ENCODE measurements at regions not wholly inside any gene's neighbourhood (a gene's known extent, or its start where the extent isn't known, plus 50 kb on each side); places are given as distances from the start of the nearest gene placed in this dataset.

DNA sequence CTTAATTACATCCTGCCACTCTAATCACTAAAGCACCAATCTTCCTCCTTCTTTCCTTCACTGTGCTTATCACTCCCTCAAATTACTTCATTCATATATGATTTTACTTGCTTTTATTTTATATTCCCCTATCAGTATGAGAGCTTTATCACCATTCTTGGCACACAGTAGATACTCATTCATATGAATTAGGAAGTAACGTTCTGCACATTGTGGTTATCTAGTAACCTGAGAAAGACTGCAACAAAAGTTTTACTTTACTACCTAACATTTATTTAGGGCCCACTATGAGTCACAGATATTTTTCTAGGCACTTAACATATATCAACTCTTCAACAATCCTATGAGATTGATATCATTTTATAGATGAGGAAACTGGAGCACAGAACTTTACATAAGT lies 1559.9 kb upstream of the TENM4 start:
- TF ChIP-seq, protein P1, sequence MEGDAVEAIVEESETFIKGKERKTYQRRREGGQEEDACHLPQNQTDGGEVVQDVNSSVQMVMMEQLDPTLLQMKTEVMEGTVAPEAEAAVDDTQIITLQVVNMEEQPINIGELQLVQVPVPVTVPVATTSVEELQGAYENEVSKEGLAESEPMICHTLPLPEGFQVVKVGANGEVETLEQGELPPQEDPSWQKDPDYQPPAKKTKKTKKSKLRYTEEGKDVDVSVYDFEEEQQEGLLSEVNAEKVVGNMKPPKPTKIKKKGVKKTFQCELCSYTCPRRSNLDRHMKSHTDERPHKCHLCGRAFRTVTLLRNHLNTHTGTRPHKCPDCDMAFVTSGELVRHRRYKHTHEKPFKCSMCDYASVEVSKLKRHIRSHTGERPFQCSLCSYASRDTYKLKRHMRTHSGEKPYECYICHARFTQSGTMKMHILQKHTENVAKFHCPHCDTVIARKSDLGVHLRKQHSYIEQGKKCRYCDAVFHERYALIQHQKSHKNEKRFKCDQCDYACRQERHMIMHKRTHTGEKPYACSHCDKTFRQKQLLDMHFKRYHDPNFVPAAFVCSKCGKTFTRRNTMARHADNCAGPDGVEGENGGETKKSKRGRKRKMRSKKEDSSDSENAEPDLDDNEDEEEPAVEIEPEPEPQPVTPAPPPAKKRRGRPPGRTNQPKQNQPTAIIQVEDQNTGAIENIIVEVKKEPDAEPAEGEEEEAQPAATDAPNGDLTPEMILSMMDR (IDR thresholded peaks at IDR 0.05): no peak
- no peak for TF ChIP-seq EZH2 (IDR thresholded peaks at IDR 0.05)

All from neural progenitor cell (in vitro differentiated cells).